CD4-positive, CD25-positive, alpha-beta regulatory T cell (primary cell): ENCODE measurements at regions not wholly inside any gene's neighbourhood (a gene's known extent, or its start where the extent isn't known, plus 50 kb on each side); places are given as distances from the start of the nearest gene placed in this dataset.

Experiments used
- ATAC-seq, 2 donors: fragments of 150-1000 bp; cut with Tn5 transposase; one replicate each; pipeline ENCODE4 v1.10.0; 2021; ENCODE audit warnings: low read depth in 2 of 2, moderate number of reproducible peaks in 2 of 2, moderate library complexity in 1 of 2
- DNase-seq, 3 donors: peaks; one replicate each; pipeline versions ENCODE4 v3.0.0 to v3.0.0-alpha.2; 2012 to 2022; ENCODE audit warnings: mixed read lengths in 1 of 3
- H3K27ac ChIP-seq: one replicate; pipeline ENCODE4 v1.7.0; 2013; ENCODE audit warnings: mild to moderate bottlenecking, low read length; ENCODE audit not compliant: insufficient read depth, poor library complexity, severe bottlenecking
- H3K27me3 ChIP-seq: one replicate; pipeline ENCODE4 v1.7.0; 2013; ENCODE audit warnings: low read length; ENCODE audit not compliant: control insufficient read depth, insufficient read depth
- H3K36me3 ChIP-seq: one replicate; pipeline ENCODE4 v1.7.0; 2013; ENCODE audit warnings: mild to moderate bottlenecking, low read length, moderate library complexity; ENCODE audit not compliant: control insufficient read depth, insufficient read depth
- H3K4me1 ChIP-seq: 2 replicates; pipeline ENCODE4 v1.7.0; 2013; ENCODE audit warnings: mild to moderate bottlenecking, low read length; ENCODE audit not compliant: insufficient read depth, control insufficient read depth, poor library complexity, severe bottlenecking
- H3K4me3 ChIP-seq: one replicate; pipeline ENCODE4 v1.7.0; 2013; ENCODE audit warnings: low read depth, mild to moderate bottlenecking, low read length, moderate library complexity
- H3K9me3 ChIP-seq, 2 experiments: 1 replicate in 1 of 2; 2 replicates in 1 of 2; pipeline ENCODE4 v1.7.0; 2013; ENCODE audit warnings: low read length in 2 of 2, mild to moderate bottlenecking in 1 of 2, moderate library complexity in 1 of 2; ENCODE audit not compliant: control insufficient read depth in 2 of 2
- H3K27ac Mint-ChIP-seq, 3 donors: one replicate each; pipeline ENCODE4 v1.8.0; 2020 to 2022; ENCODE audit warnings: mild to moderate bottlenecking in 3 of 3, mixed read lengths in 3 of 3, moderate library complexity in 2 of 3
- H3K27me3 Mint-ChIP-seq: one replicate; pipeline ENCODE4 v1.8.0; 2022; ENCODE audit warnings: mild to moderate bottlenecking, mixed read lengths
- H3K36me3 Mint-ChIP-seq: one replicate; pipeline ENCODE4 v1.8.0; 2020; ENCODE audit warnings: mixed read lengths
- H3K4me1 Mint-ChIP-seq, 4 donors: one replicate each; pipeline ENCODE4 v1.8.0; 2020 to 2022; ENCODE audit warnings: mixed read lengths in 4 of 4, mild to moderate bottlenecking in 1 of 4
- H3K4me3 Mint-ChIP-seq, 4 donors: one replicate each; pipeline ENCODE4 v1.8.0; 2020 to 2022; ENCODE audit warnings: mild to moderate bottlenecking in 4 of 4, mixed read lengths in 4 of 4, moderate library complexity in 3 of 4
- H3K9me3 Mint-ChIP-seq, 7 donors: one replicate each; pipeline ENCODE4 v1.8.0; 2020 to 2022; ENCODE audit warnings: mixed read lengths in 7 of 7, mild to moderate bottlenecking in 3 of 7, moderate library complexity in 2 of 7

DNA sequence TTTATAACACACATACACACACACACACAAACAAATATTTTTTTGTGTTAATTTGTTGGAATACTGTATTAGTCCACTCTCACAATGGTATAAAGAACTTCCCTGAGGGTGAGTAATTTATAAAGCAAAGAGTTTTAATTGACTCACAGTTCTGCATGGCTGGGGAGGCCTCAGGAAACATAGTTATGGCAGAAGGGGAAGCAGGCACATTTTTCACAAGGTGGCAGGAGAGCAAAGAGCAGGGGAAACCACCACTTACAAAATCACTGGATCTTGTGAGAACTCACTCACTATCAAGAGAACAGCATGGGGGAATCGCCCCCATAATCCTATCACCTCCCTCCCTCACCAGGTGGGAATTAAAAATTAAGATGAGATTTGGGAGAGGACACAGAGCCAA is 205.4 kb upstream of the PTPRD start:
- H3K4me3 Mint-ChIP-seq, result no peak overlapping the region

DNA sequence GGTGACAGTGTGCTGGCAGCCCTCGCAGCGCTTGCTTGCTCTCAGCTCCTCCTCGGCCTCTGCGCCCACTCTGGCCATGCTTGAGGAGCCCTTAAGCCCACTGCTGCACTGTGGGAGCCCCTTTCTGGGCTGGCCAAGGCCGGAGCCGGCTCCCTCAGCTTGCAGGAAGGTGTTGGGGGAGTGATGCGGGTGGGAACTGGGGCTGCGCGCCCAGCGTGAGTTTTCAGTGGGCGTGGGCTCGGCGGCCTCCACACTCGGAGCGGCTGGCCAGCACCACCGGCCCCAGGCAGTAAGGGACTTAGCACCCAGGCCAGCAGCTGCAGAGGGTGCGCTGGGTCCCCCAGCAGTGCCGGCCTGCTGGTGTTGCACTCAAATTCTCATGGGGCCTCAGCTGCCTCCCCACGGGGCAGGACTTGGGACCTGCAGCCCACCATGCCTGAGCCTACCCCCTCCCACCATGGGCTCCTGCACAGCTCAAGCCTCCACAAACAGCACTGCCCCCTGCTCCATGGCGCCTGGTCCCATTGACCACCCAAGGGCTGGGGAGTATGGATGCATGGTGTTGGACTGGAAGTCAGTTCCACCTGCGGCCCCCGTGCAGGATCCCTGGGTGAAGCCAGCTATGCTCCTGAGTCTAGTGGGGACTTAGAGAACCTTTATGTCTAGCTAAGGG is 223.1 kb upstream of the PTPRD start:
- Histone ChIP-seq H3K9me3 (peaks cover 0 to 4% of the 10 kb centered on the region in 2 experiments), H3K36me3 (no peaks in the 10 kb centered on the region), H3K27ac (no peak overlapping the region), H3K4me1 (no peaks in the 10 kb centered on the region), H3K27me3 (no peaks in the 10 kb centered on the region), H3K4me3 (no peak overlapping the region)
- Mint-ChIP-seq H3K36me3 (no peaks in the 10 kb centered on the region), H3K27me3 (no peaks in the 10 kb centered on the region), H3K4me3 (no peak overlapping the region), H3K9me3 (peaks cover 0 to 25% (median 8%) of the 10 kb centered on the region in 7 donors), H3K4me1 (peaks cover 0 to 5% (median 0%) of the 10 kb centered on the region in 4 donors), H3K27ac (no peak overlapping the region)
- ATAC-seq (no peak), DNase-seq (no peak)

More for the DNA sequence above, 205.4 kb upstream of the PTPRD start:
- no peaks in the 10 kb centered on the region for H3K27me3 ChIP-seq
- Mint-ChIP-seq H3K9me3 (peaks cover 0 to 32% (median 8%) of the 10 kb centered on the region in 7 donors), H3K36me3 (no peaks in the 10 kb centered on the region), H3K27me3 (no peaks in the 10 kb centered on the region), H3K27ac (no peak overlapping the region), H3K4me1 (no peaks in the 10 kb centered on the region)
- DNase-seq (no peak), ATAC-seq (no peak)
- H3K9me3 ChIP-seq, result peaks cover 0 to 8% of the 10 kb centered on the region in 2 experiments
- H3K27ac ChIP-seq, result no peak overlapping the region
- H3K4me3 ChIP-seq, result no peak overlapping the region
- H3K4me1 ChIP-seq, result no peaks in the 10 kb centered on the region
- H3K36me3 ChIP-seq, result no peaks in the 10 kb centered on the region

DNA sequence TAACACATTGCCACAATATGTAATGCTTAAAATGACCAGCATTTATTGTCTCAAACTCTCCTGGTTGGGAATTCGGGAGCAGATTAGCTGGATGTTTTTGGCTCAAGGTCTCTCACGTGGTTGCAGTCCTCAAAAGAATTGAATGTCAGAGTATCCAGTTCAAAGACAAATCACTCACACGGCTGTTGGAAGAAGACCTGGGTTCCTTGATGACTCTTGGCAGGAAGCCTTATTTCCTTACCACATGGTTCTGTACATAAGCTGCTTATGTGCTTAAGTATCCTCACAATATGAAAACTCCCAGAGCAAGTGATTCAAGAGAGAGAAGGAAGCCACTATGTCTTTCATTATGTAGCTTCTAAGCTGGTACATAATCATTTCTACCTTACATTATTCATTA is 230.3 kb upstream of the PTPRD start:
- no peak for DNase-seq
- Mint-ChIP-seq H3K4me3 (no peak overlapping the region), H3K36me3 (no peaks in the 10 kb centered on the region), H3K27ac (no peak overlapping the region), H3K4me1 (no peaks in the 10 kb centered on the region), H3K27me3 (no peaks in the 10 kb centered on the region), H3K9me3 (peaks cover under 1 to 21% (median 3%) of the 10 kb centered on the region in 7 donors)
- no peak overlapping the region for H3K4me3 ChIP-seq
- no peaks in the 10 kb centered on the region for H3K9me3 ChIP-seq
- no peaks in the 10 kb centered on the region for H3K36me3 ChIP-seq
- no peak for ATAC-seq
- H3K27me3 ChIP-seq, result no peaks in the 10 kb centered on the region
- no peak overlapping the region for H3K27ac ChIP-seq
- H3K4me1 ChIP-seq, result no peaks in the 10 kb centered on the region

DNA sequence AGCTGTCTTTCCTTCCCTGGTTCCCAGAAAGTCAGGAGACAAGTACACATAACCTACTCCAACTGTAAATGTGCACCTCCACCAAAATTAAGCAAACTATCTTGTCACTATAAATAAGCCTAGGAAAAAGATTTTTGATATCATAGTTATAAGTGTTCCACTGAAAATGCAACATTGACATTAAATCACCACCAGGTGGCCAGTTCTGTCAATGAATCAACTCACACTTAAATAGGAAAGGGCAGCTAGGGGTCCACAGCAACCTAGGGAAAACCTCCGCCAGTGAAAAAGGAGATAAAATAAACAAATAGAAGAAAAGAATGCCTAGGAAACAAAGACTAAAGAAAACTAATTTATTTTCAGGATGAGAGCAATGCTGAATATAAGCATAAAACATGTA is 243.0 kb upstream of the PTPRD start:
- H3K9me3 ChIP-seq, result peaks cover 0 to 6% of the 10 kb centered on the region in 2 experiments
- no peaks in the 10 kb centered on the region for H3K4me1 ChIP-seq
- H3K4me3 ChIP-seq, result no peak overlapping the region
- Mint-ChIP-seq H3K4me1 (no peaks in the 10 kb centered on the region), H3K27ac (no peak overlapping the region), H3K4me3 (no peak overlapping the region), H3K9me3 (peaks cover 2 to 28% (median 12%) of the 10 kb centered on the region in 7 donors), H3K36me3 (no peaks in the 10 kb centered on the region), H3K27me3 (no peaks in the 10 kb centered on the region)
- no peaks in the 10 kb centered on the region for H3K36me3 ChIP-seq
- no peak overlapping the region for H3K27ac ChIP-seq
- DNase-seq (no peak), ATAC-seq (no peak)
- no peaks in the 10 kb centered on the region for H3K27me3 ChIP-seq

DNA sequence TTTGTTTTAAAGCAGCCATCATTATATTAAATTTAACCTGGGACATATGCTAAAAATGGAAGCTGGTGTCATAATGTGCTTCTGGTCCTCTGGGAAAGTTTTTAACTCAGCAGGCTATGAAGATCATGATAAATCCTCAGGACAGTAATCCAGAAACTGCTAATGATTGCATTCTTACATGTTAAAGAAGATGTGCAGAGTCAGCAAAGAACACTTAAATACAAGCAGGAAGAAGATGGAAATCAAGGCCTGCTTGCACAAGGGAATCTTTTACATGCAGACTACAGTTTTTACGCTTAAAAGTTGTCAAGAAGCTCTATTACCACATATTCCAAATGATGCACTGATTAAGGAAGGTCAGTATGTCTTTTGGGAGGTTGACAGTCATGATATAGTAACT is 246.0 kb upstream of the PTPRD start:
- H3K27ac ChIP-seq, result no peak overlapping the region
- H3K4me3 ChIP-seq, result no peak overlapping the region
- H3K27me3 Mint-ChIP-seq, result no peaks in the 10 kb centered on the region
- H3K27me3 ChIP-seq, result no peaks in the 10 kb centered on the region
- peaks cover 0 to 6% of the 10 kb centered on the region in 2 experiments for H3K9me3 ChIP-seq
- H3K9me3 Mint-ChIP-seq, result peaks cover 1 to 42% (median 16%) of the 10 kb centered on the region in 7 donors
- ATAC-seq (no peak), DNase-seq (no peak)
- H3K4me3 Mint-ChIP-seq, result no peak overlapping the region
- H3K27ac Mint-ChIP-seq, result no peak overlapping the region
- H3K4me1 Mint-ChIP-seq, result no peaks in the 10 kb centered on the region
- no peaks in the 10 kb centered on the region for H3K4me1 ChIP-seq
- no peaks in the 10 kb centered on the region for H3K36me3 Mint-ChIP-seq
- no peaks in the 10 kb centered on the region for H3K36me3 ChIP-seq

DNA sequence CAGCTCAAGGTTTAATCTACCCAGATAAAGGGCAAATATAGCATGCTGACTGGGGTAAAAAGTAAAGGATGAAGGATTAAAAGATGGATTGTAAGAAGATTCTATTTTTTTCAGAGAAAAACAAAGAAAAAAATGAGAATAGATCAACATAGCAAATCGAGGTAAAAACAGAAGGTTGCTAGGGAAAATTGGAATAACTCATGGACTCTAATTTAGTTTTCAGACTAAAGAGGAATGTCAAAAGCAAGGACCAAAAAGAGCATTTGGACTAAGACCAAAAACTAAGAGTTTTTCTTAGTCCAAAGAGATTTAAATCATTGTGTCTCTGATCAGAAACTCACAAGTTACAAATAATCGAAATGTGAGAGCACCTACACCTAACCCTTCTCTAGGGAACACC is 250.7 kb upstream of the PTPRD start:
- peaks cover 0 to 5% of the 10 kb centered on the region in 2 experiments for H3K9me3 ChIP-seq
- no peaks in the 10 kb centered on the region for H3K36me3 ChIP-seq
- H3K27me3 ChIP-seq, result no peaks in the 10 kb centered on the region
- Mint-ChIP-seq H3K4me1 (no peaks in the 10 kb centered on the region), H3K36me3 (no peaks in the 10 kb centered on the region), H3K4me3 (no peak overlapping the region), H3K27me3 (no peaks in the 10 kb centered on the region), H3K27ac (no peak overlapping the region), H3K9me3 (peaks cover 0 to 39% (median 5%) of the 10 kb centered on the region in 7 donors)
- DNase-seq (no peak), ATAC-seq (no peak)
- H3K4me1 ChIP-seq, result no peaks in the 10 kb centered on the region
- H3K27ac ChIP-seq, result no peak overlapping the region
- no peak overlapping the region for H3K4me3 ChIP-seq

DNA sequence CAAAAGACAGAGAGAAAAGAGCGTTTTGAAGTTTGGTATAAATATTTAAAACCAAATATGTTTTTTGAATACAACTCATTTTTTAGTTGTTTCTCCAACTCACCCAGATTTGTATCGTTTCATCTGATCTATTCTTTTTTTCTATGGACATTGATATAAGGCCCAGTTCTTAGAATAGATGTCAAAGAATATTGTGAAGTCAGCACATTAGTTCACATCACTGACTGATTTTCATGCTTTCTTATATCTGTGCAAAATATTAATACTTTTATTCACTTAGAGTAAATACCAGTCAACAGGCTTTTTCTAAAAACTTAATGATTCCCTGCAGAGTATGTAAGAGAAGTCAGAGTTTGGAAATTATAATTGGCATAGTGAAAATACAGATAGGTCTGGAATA is 254.4 kb upstream of the PTPRD start:
- ATAC-seq (no peak), DNase-seq (no peak)
- Histone ChIP-seq H3K9me3 (peaks cover 0 to 5% of the 10 kb centered on the region in 2 experiments), H3K36me3 (no peaks in the 10 kb centered on the region), H3K27ac (no peak overlapping the region), H3K4me1 (no peaks in the 10 kb centered on the region), H3K4me3 (no peak overlapping the region), H3K27me3 (no peaks in the 10 kb centered on the region)
- Mint-ChIP-seq H3K36me3 (no peaks in the 10 kb centered on the region), H3K4me1 (no peaks in the 10 kb centered on the region), H3K9me3 (peaks cover 0 to 49% (median 5%) of the 10 kb centered on the region in 7 donors), H3K27me3 (no peaks in the 10 kb centered on the region), H3K27ac (no peak overlapping the region), H3K4me3 (no peak overlapping the region)

DNA sequence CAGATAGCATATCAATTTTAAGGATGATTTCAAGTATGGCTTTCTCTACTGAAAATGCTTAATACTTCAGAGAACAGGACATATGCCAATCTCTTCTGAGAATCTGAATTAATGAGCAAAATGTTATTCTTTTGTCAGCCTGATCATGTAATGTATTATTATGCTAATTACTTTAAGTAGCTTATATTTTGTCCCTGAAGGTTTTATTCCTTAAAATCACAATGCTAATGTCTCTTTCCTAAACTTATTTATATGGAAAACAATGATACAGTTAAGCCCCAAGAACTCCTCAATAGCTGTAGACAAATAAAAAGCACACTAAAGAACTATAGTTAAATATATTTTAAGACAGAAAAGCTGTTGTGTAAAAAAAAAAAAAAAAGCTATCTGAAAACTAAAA is 256.9 kb upstream of the PTPRD start:
- no peak overlapping the region for H3K4me3 ChIP-seq
- H3K27me3 ChIP-seq, result no peaks in the 10 kb centered on the region
- ATAC-seq (no peak), DNase-seq (no peak)
- Mint-ChIP-seq H3K4me3 (no peak overlapping the region), H3K27ac (no peak overlapping the region), H3K27me3 (no peaks in the 10 kb centered on the region), H3K4me1 (no peaks in the 10 kb centered on the region), H3K9me3 (peaks cover 0 to 38% (median 5%) of the 10 kb centered on the region in 7 donors), H3K36me3 (no peaks in the 10 kb centered on the region)
- peaks cover 0 to 5% of the 10 kb centered on the region in 2 experiments for H3K9me3 ChIP-seq
- no peaks in the 10 kb centered on the region for H3K4me1 ChIP-seq
- no peaks in the 10 kb centered on the region for H3K36me3 ChIP-seq
- no peak overlapping the region for H3K27ac ChIP-seq
